SK-N-SH (cell line): ENCODE measurements at regions not wholly inside any gene's neighbourhood (a gene's known extent, or its start where the extent isn't known, plus 50 kb on each side); places are given as distances from the start of the nearest gene placed in this dataset.

Source experiments
- CTCF ChIA-PET: fragments of 300-600, 350-600 bp; formaldehyde crosslinking; extraction: SDS; loops from one replicate; lab custom pipeline; 2021; lab: Yijun Ruan, JAX
- POLR2A ChIA-PET: fragments of 350-600 bp; sonication (Branson Sonifier 250); formaldehyde crosslinking; extraction: SDS; loops from one replicate; lab custom pipeline; 2020; ENCODE audit warnings: antibody characterized with exemption, inconsistent platforms; lab: Yijun Ruan, JAX
- DNase-seq: peaks from one replicate; pipeline ENCODE4 v3.0.0; 2012
- H2AFZ ChIP-seq: fragments of 200-600 bp; sonication (generic); 2 replicates; pipeline ENCODE4 v1.8.1; 2016; ENCODE audit warnings: antibody characterized with exemption, mild to moderate bottlenecking, low read depth
- H3F3A ChIP-seq: fragments of 200-600 bp; sonication (generic); replicated peaks from 2 replicates; pipeline ENCODE3; 2016; ENCODE audit warnings: antibody characterized with exemption, mild to moderate bottlenecking; ENCODE audit not compliant: insufficient read depth
- H3K27ac ChIP-seq, 2 experiments: fragments of 200-500 bp in 1 of 2; fragments of 200-600 bp in 1 of 2; sonication (Bioruptor generic) in 1 of 2; sonication (generic), shearing (Covaris generic) in 1 of 2; 2 replicates each; pipeline versions ENCODE4 v1.5.1 to v1.6.1; 2014 to 2016; ENCODE audit warnings: low read depth in 2 of 2, inconsistent platforms in 1 of 2, low read length in 1 of 2, mild to moderate bottlenecking in 1 of 2, mixed read lengths in 1 of 2
- H3K27me3 ChIP-seq: fragments of 200-600 bp; sonication (generic), shearing (Covaris generic); 2 replicates; pipeline ENCODE4 v1.6.1; 2016; ENCODE audit warnings: mixed run types; ENCODE audit not compliant: insufficient read depth
- H3K36me3 ChIP-seq, 2 experiments: fragments of 200-500 bp in 1 of 2; fragments of 200-600 bp in 1 of 2; sonication (Bioruptor generic) in 1 of 2; sonication (generic) in 1 of 2; replicated peaks in 1 of 2; 2 replicates each; pipeline versions ENCODE3 to v1.5.1; 2014 to 2016; ENCODE audit warnings: low read length in 1 of 2, mild to moderate bottlenecking in 1 of 2; ENCODE audit not compliant: insufficient read depth in 2 of 2, control insufficient read depth in 1 of 2
- H3K4me1 ChIP-seq, 2 experiments: fragments of 200-500 bp in 1 of 2; fragments of 200-600 bp in 1 of 2; sonication (Bioruptor generic) in 1 of 2; sonication (generic), shearing (Covaris generic) in 1 of 2; 2 replicates each; pipeline versions ENCODE4 v1.5.1 to v1.6.1; 2014 to 2016; ENCODE audit warnings: low read depth in 1 of 2, low read length in 1 of 2, mixed run types in 1 of 2; ENCODE audit not compliant: insufficient read depth in 2 of 2, control insufficient read depth in 1 of 2
- H3K4me2 ChIP-seq: fragments of 200-600 bp; sonication (generic), shearing (Covaris generic); 2 replicates; pipeline ENCODE4 v1.6.1; 2017; ENCODE audit warnings: mixed run types
- H3K4me3 ChIP-seq, 2 experiments: fragments of 200-500 bp in 1 of 2; fragments of 200-600 bp in 1 of 2; sonication (Bioruptor generic) in 1 of 2; sonication (generic), shearing (Covaris generic) in 1 of 2; 2 replicates each; pipeline versions ENCODE4 v1.5.1 to v1.8.1; 2014 to 2016; ENCODE audit warnings: low read depth in 2 of 2, inconsistent platforms in 1 of 2, low read length in 1 of 2, mild to moderate bottlenecking in 1 of 2, mixed read lengths in 1 of 2, moderate library complexity in 1 of 2
- H3K79me2 ChIP-seq: fragments of 200-600 bp; sonication (generic); 2 replicates; pipeline ENCODE4 v1.8.1; 2017; ENCODE audit warnings: mild to moderate bottlenecking; ENCODE audit not compliant: insufficient read depth
- H3K9ac ChIP-seq: fragments of 200-600 bp; sonication (generic); 2 replicates; pipeline ENCODE4 v1.6.1; 2017; ENCODE audit warnings: mixed run types
- H3K9me2 ChIP-seq: fragments of 200-600 bp; sonication (generic); 2 replicates; pipeline ENCODE4 v1.6.1; 2017; ENCODE audit warnings: mixed run types
- H3K9me3 ChIP-seq: fragments of 200-600 bp; sonication (generic); 2 replicates; pipeline ENCODE4 v1.6.1; 2017; ENCODE audit warnings: mixed run types, mild to moderate bottlenecking, moderate library complexity
- H4K20me1 ChIP-seq: fragments of 200-600 bp; sonication (generic); 2 replicates; pipeline ENCODE4 v1.6.1; 2017; ENCODE audit warnings: mild to moderate bottlenecking, mixed run types; ENCODE audit not compliant: insufficient read depth
- CTCF ChIP-seq: fragments of 200-600 bp; sonication (generic); IDR thresholded peaks from 2 replicates; pipeline ENCODE4 v1.6.1; 2017; ENCODE audit warnings: antibody characterized with exemption, mild to moderate bottlenecking, moderate library complexity
- ELF1 ChIP-seq: IDR thresholded peaks from 2 replicates; pipeline ENCODE4 v1.4.0; 2012
- EZH2phosphoT487 ChIP-seq: fragments of 200-600 bp; sonication (generic); IDR thresholded peaks from 2 replicates; pipeline ENCODE4 v1.6.1; 2017; ENCODE audit warnings: low read depth, mixed run types, mild to moderate bottlenecking, antibody characterized with exemption, moderate library complexity, borderline replicate concordance
- FOSL2 ChIP-seq: IDR thresholded peaks from 2 replicates; pipeline ENCODE4 v1.4.0; 2012; ENCODE audit warnings: low read depth, mild to moderate bottlenecking, moderate library complexity, borderline replicate concordance
- FOXJ3 ChIP-seq: sonication (generic); formaldehyde crosslinking; IDR thresholded peaks from 2 replicates; pipeline ENCODE4 v1.5.1; 2020; ENCODE audit warnings: mild to moderate bottlenecking, missing genetic modification reagents
- FOXM1 ChIP-seq: IDR thresholded peaks from 2 replicates; pipeline ENCODE4 v1.4.0; 2012; ENCODE audit warnings: low read depth, mild to moderate bottlenecking
- MAX ChIP-seq: IDR thresholded peaks from 2 replicates; pipeline ENCODE4 v1.4.0; 2012; ENCODE audit warnings: low read depth
- MXI1 ChIP-seq: IDR thresholded peaks from 2 replicates; pipeline ENCODE4 v1.6.1; 2012; ENCODE audit warnings: mild to moderate bottlenecking, low read depth, low read length, improper control_type of control experiment
- NRF1 ChIP-seq: IDR thresholded peaks from 2 replicates; pipeline ENCODE4 v1.6.1; 2012; ENCODE audit warnings: low read depth, mild to moderate bottlenecking, low read length
- PBX3 ChIP-seq: IDR thresholded peaks from 2 replicates; pipeline ENCODE4; 2012
- REST ChIP-seq: IDR thresholded peaks from 2 replicates; pipeline ENCODE4 v1.6.1; 2012; ENCODE audit warnings: mild to moderate bottlenecking, low read depth, low read length, moderate library complexity
- SMC3 ChIP-seq: IDR thresholded peaks from 2 replicates; pipeline ENCODE4 v1.6.1; 2012; ENCODE audit warnings: low read depth, low read length, improper control_type of control experiment
- TCF12 ChIP-seq: IDR thresholded peaks from 2 replicates; pipeline ENCODE4 v1.4.0; 2012
- TEAD4 ChIP-seq: IDR thresholded peaks from 2 replicates; pipeline ENCODE4 v1.4.0; 2012; ENCODE audit warnings: mild to moderate bottlenecking, borderline replicate concordance; ENCODE audit not compliant: insufficient read depth
- USF1 ChIP-seq: IDR thresholded peaks from 2 replicates; pipeline ENCODE4 v1.4.0; 2012; ENCODE audit warnings: low read depth, borderline replicate concordance
- ZBTB33 ChIP-seq: IDR thresholded peaks from 2 replicates; pipeline ENCODE4 v1.4.0; 2012; ENCODE audit warnings: low read depth, borderline replicate concordance
- WGBS: methylation state at CpG from one replicate; pipeline ENCODE4 v1.1.6; 2017; ENCODE audit warnings: low lambda C conversion rate; 5-methylcytosine and 5-hydroxymethylcytosine counted together

- no peak overlapping the region; the same call in 1 of the 2 replicates for H2AFZ ChIP-seq
- no peaks in the 10 kb centered on the region for H3K36me3 ChIP-seq
- H3K27me3 ChIP-seq: no peaks in the 10 kb centered on the region
- H3F3A ChIP-seq: peaks cover 3% of the 10 kb centered on the region
- ChIA-PET CTCF (interaction anchor here (1.3 kb wide), 1 partner anchor 37 kb away, joined by 4 read pairs; no protein-coding TSS in a partner anchor), POLR2A (no interaction called here)
- H3K9ac ChIP-seq: no peak overlapping the region
- no peak for DNase-seq
- no peaks in the 10 kb centered on the region for H3K79me2 ChIP-seq
- no peaks in the 10 kb centered on the region for H3K9me3 ChIP-seq
- no peak for TF ChIP-seq FOXM1
- no peak for TF ChIP-seq NRF1
- no peak for TF ChIP-seq SMC3
- no peak for TF ChIP-seq EZH2phosphoT487
- TF ChIP-seq TEAD4: no peak
- no peak for TF ChIP-seq TCF12
- TF ChIP-seq FOXJ3: no peak
- TF ChIP-seq FOSL2: no peak
- no peak for TF ChIP-seq CTCF
- no peak for TF ChIP-seq ZBTB33
- TF ChIP-seq MXI1: no peak
- H3K4me3 ChIP-seq: no peak overlapping the region
- no peak overlapping the region for H3K4me2 ChIP-seq
- 85% methylated on average over 4 of the region's 4 CpGs for WGBS
- H4K20me1 ChIP-seq: no peaks in the 10 kb centered on the region
- no peak overlapping the region for H3K27ac ChIP-seq
- H3K9me2 ChIP-seq: no peaks in the 10 kb centered on the region
- H3K4me1 ChIP-seq: peaks cover 0 to 28% of the 10 kb centered on the region in 2 experiments; a peak in 2 of 4 replicates
Observed at GRCh38 chr6:40961831-40962230, 77.2 kb downstream of the UNC5CL start.

GRCh38 chr6:40960742-40961430 lies 78.1 kb downstream of the UNC5CL start:
- Histone ChIP-seq H3K9me3 (no peaks in the 10 kb centered on the region), H3K79me2 (no peaks in the 10 kb centered on the region), H3K4me2 (no peak overlapping the region), H3F3A (peaks cover 3% of the 10 kb centered on the region), H3K27ac (no peak overlapping the region), H3K36me3 (no peaks in the 10 kb centered on the region), H2AFZ (peak overlapping the region; percentile 43; the same call in 1 of the 2 replicates), H3K9me2 (no peaks in the 10 kb centered on the region), H4K20me1 (no peaks in the 10 kb centered on the region), H3K27me3 (no peaks in the 10 kb centered on the region), H3K4me3 (no peak overlapping the region), H3K9ac (no peak overlapping the region), H3K4me1 (peaks cover 0 to 28% of the 10 kb centered on the region in 2 experiments; a peak in 2 of 4 replicates)
- 85% methylated on average over 11 of the region's 14 CpGs for WGBS
- POLR2A ChIA-PET: no interaction called here
- DNase-seq: no peak
- CTCF ChIA-PET: interaction anchor here (1.2 to 1.3 kb wide), 2 partner anchors 37 to 67 kb away, joined by 4 read pairs; no protein-coding TSS in a partner anchor
- no peak for TF ChIP-seq ELF1
- no peak for TF ChIP-seq MAX
- TF ChIP-seq USF1: no peak
- no peak for TF ChIP-seq NRF1
- TF ChIP-seq PBX3: no peak
- TF ChIP-seq REST: no peak
